Activated CD8-positive, alpha-beta T cell treated with anti-CD3 and anti-CD28 coated beads for 36 hours (primary cell): ENCODE measurements at regions not wholly inside any gene's neighbourhood (a gene's known extent, or its start where the extent isn't known, plus 50 kb on each side); places are given as distances from the start of the nearest gene placed in this dataset.
A peak's percentile ranks its signal among the peaks of the same experiment; 100 is the strongest.

Experiments
- ATAC-seq: fragments of 200-7000 bp; cut with Tn5 transposase; one replicate; pipeline ENCODE4 v1.10.0; 2021; ENCODE audit warnings: mild to moderate bottlenecking, moderate library complexity
- CTCF ChIA-PET: fragments of 350-600 bp; sonication (Branson Sonifier 250); formaldehyde crosslinking; loops from one replicate; lab custom pipeline; 2021; ENCODE audit warnings: antibody characterized with exemption; lab: Charles Lee
- POLR2A ChIA-PET: fragments of 350-600 bp; sonication (Branson Sonifier 250); formaldehyde crosslinking; loops from one replicate; lab custom pipeline; 2021; ENCODE audit warnings: antibody characterized with exemption; lab: Charles Lee
- DNase-seq: peaks from one replicate; pipeline ENCODE4 v3.0.0-alpha.2; 2020
- H3K27ac Mint-ChIP-seq: one replicate; pipeline ENCODE4 v1.8.0; 2021; ENCODE audit warnings: mild to moderate bottlenecking, mixed read lengths
- H3K27me3 Mint-ChIP-seq: one replicate; pipeline ENCODE4 v1.8.0; 2021; ENCODE audit warnings: mixed read lengths
- H3K36me3 Mint-ChIP-seq: one replicate; pipeline ENCODE4 v1.8.0; 2021; ENCODE audit warnings: low read depth, mixed read lengths
- H3K4me1 Mint-ChIP-seq: one replicate; pipeline ENCODE4 v1.8.0; 2021; ENCODE audit warnings: low read depth, mixed read lengths
- H3K4me3 Mint-ChIP-seq: one replicate; pipeline ENCODE4 v1.8.0; 2021; ENCODE audit warnings: mild to moderate bottlenecking, moderate library complexity, mixed read lengths
- H3K9me3 Mint-ChIP-seq: one replicate; pipeline ENCODE4 v1.8.0; 2021; ENCODE audit warnings: mixed read lengths
- CTCF ChIP-seq: fragments of 200-600 bp; IDR thresholded peaks from one replicate; pipeline ENCODE4 v1.8.0; 2022; ENCODE audit warnings: antibody characterized with exemption, mild to moderate bottlenecking
- intact Hi-C: fragments of 100-400 bp; cut with micrococcal nuclease; formaldehyde crosslinking; loops from one replicate; pipeline ENCODE4 v1.10.0; 2022

GRCh38 chr1:187928288-187928687, 1099.5 kb downstream of the PLA2G4A start:
- Mint-ChIP-seq H3K4me3 (no peak overlapping the region), H3K9me3 (peaks cover 5% of the 10 kb centered on the region), H3K27me3 (no peaks in the 10 kb centered on the region), H3K4me1 (no peaks in the 10 kb centered on the region), H3K36me3 (no peaks in the 10 kb centered on the region), H3K27ac (no peak overlapping the region)
- no peak for TF ChIP-seq CTCF
- POLR2A ChIA-PET = no interaction called here
- peak; percentile 7 for DNase-seq
- no peak for ATAC-seq
- CTCF ChIA-PET = interaction anchor here (0.8 kb wide), 1 partner anchor 88 kb away, joined by 3 read pairs; no protein-coding TSS in a partner anchor
- intact Hi-C loops = no loop called here

- intact Hi-C loops = no loop called here
- TF ChIP-seq CTCF = no peak
- CTCF ChIA-PET = interaction anchor here (0.8 kb wide), 1 partner anchor 88 kb away, joined by 3 read pairs; no protein-coding TSS in a partner anchor
- POLR2A ChIA-PET = no interaction called here
- Mint-ChIP-seq H3K27ac (no peak overlapping the region), H3K36me3 (no peaks in the 10 kb centered on the region), H3K9me3 (peaks cover 5% of the 10 kb centered on the region), H3K27me3 (no peaks in the 10 kb centered on the region), H3K4me1 (no peaks in the 10 kb centered on the region), H3K4me3 (no peak overlapping the region)
- no peak for DNase-seq
- no peak for ATAC-seq
Measured at GRCh38 chr1:187928696-187929095, 1099.9 kb downstream of the PLA2G4A start.

- ATAC-seq (no peak), DNase-seq (no peak)
- H3K4me3 Mint-ChIP-seq = no peak overlapping the region
- H3K36me3 Mint-ChIP-seq = no peaks in the 10 kb centered on the region
- POLR2A ChIA-PET = no interaction called here
- no peaks in the 10 kb centered on the region for H3K4me1 Mint-ChIP-seq
- H3K27ac Mint-ChIP-seq = no peak overlapping the region
- intact Hi-C loops = no loop called here
- peaks cover 5% of the 10 kb centered on the region for H3K9me3 Mint-ChIP-seq
- CTCF ChIA-PET = no interaction called here
- no peak for TF ChIP-seq CTCF
- H3K27me3 Mint-ChIP-seq = no peaks in the 10 kb centered on the region
Measured at GRCh38 chr1:187931776-187932175, 1103.0 kb downstream of the PLA2G4A start.

GRCh38 chr1:187933562-187934419, 1105.0 kb downstream of the PLA2G4A start:
- no peaks in the 10 kb centered on the region for H3K27me3 Mint-ChIP-seq
- no peak for DNase-seq
- H3K9me3 Mint-ChIP-seq = peaks cover 8% of the 10 kb centered on the region
- ATAC-seq = no peak
- POLR2A ChIA-PET = no interaction called here
- no peak overlapping the region for H3K27ac Mint-ChIP-seq
- TF ChIP-seq CTCF = no peak
- CTCF ChIA-PET = no interaction called here
- no peaks in the 10 kb centered on the region for H3K36me3 Mint-ChIP-seq
- no peaks in the 10 kb centered on the region for H3K4me1 Mint-ChIP-seq
- intact Hi-C loops = no loop called here
- no peak overlapping the region for H3K4me3 Mint-ChIP-seq

- ATAC-seq (no peak), DNase-seq (no peak)
- CTCF ChIA-PET = no interaction called here
- intact Hi-C loops = no loop called here
- Mint-ChIP-seq H3K27ac (no peak overlapping the region), H3K4me1 (no peaks in the 10 kb centered on the region), H3K27me3 (no peaks in the 10 kb centered on the region), H3K4me3 (no peak overlapping the region), H3K36me3 (no peaks in the 10 kb centered on the region), H3K9me3 (peaks cover 8% of the 10 kb centered on the region)
- TF ChIP-seq CTCF = no peak
- POLR2A ChIA-PET = no interaction called here
Measured at GRCh38 chr1:187936667-187937066, 1107.9 kb downstream of the PLA2G4A start.
